H54 (cell line): ENCODE measurements at regions not wholly inside any gene's neighbourhood (a gene's known extent, or its start where the extent isn't known, plus 50 kb on each side); places are given as distances from the start of the nearest gene placed in this dataset.
"Not testable (repeated sequence)": the region's sequence is repeated elsewhere in the genome, so short reads cannot be mapped to it uniquely, and the experiment has no call there.

Experiments used
- DNase-seq: peaks from one replicate; pipeline ENCODE4 v3.0.0; 2011; ENCODE audit warnings: low spot score, mixed read lengths; ENCODE audit not compliant: insufficient read length
- FAIRE-seq: peaks from 3 replicates; lab custom pipeline; 2011; peaks lifted over from hg19 to GRCh38; lab: Jason Lieb, UNC
- POLR2A ChIP-seq: IDR thresholded peaks from 2 replicates; pipeline ENCODE4 v1.6.1; 2011; ENCODE audit warnings: low read depth, mild to moderate bottlenecking, low read length

GRCh38 chr10:2340831-2341647 is 603.7 kb upstream of the ADARB2 start:
- no peak for FAIRE-seq
- no peak for DNase-seq
- no peak for TF ChIP-seq POLR2A

GRCh38 chr10:2335626-2336025 is 598.3 kb upstream of the ADARB2 start:
- no peak for DNase-seq
- no peak for FAIRE-seq
- TF ChIP-seq POLR2A = no peak

- FAIRE-seq = no peak
- DNase-seq = no peak
- no peak for TF ChIP-seq POLR2A
Observed at GRCh38 chr10:2334575-2334974, 597.2 kb upstream of the ADARB2 start.

- FAIRE-seq (no peak), DNase-seq (no peak)
- TF ChIP-seq POLR2A = no peak
Observed at GRCh38 chr10:2329082-2329481, 591.8 kb upstream of the ADARB2 start.

- TF ChIP-seq POLR2A = no peak
- no peak for FAIRE-seq
- no peak for DNase-seq
Observed at GRCh38 chr10:2326411-2326810, 589.1 kb upstream of the ADARB2 start.

GRCh38 chr10:2315045-2315485 is 577.7 kb upstream of the ADARB2 start:
- DNase-seq, FAIRE-seq: not testable (repeated sequence)

GRCh38 chr10:2306081-2306480 is 568.8 kb upstream of the ADARB2 start:
- TF ChIP-seq POLR2A = no peak
- FAIRE-seq (no peak), DNase-seq (no peak)

- TF ChIP-seq POLR2A = no peak
- no peak for DNase-seq
- FAIRE-seq = no peak
Observed at GRCh38 chr10:2303169-2303568, 565.8 kb upstream of the ADARB2 start.

- DNase-seq (no peak), FAIRE-seq (no peak)
- no peak for TF ChIP-seq POLR2A
Observed at GRCh38 chr10:2301227-2301626, 563.9 kb upstream of the ADARB2 start.

GRCh38 chr10:2300231-2300630 is 562.9 kb upstream of the ADARB2 start:
- no peak for DNase-seq
- no peak for FAIRE-seq
- TF ChIP-seq POLR2A = no peak

- DNase-seq = no peak
- no peak for FAIRE-seq
- TF ChIP-seq POLR2A = no peak
Observed at GRCh38 chr10:2296179-2296891, 559.0 kb upstream of the ADARB2 start.

GRCh38 chr10:2294739-2295138 is 557.4 kb upstream of the ADARB2 start:
- FAIRE-seq = no peak
- no peak for TF ChIP-seq POLR2A

GRCh38 chr10:2284071-2284470 is 546.7 kb upstream of the ADARB2 start:
- DNase-seq (no peak), FAIRE-seq (no peak)
- no peak for TF ChIP-seq POLR2A

More at GRCh38 chr10:2294739-2295138, 557.4 kb upstream of the ADARB2 start:
- DNase-seq = no peak

- no peak for FAIRE-seq
- no peak for DNase-seq
- no peak for TF ChIP-seq POLR2A
Observed at GRCh38 chr10:2282202-2282601, 544.9 kb upstream of the ADARB2 start.
